ENCODE measurements at regions not wholly inside any gene's neighbourhood (a gene's known extent, or its start where the extent isn't known, plus 50 kb on each side); places are given as distances from the start of the nearest gene placed in this dataset.

DNA sequence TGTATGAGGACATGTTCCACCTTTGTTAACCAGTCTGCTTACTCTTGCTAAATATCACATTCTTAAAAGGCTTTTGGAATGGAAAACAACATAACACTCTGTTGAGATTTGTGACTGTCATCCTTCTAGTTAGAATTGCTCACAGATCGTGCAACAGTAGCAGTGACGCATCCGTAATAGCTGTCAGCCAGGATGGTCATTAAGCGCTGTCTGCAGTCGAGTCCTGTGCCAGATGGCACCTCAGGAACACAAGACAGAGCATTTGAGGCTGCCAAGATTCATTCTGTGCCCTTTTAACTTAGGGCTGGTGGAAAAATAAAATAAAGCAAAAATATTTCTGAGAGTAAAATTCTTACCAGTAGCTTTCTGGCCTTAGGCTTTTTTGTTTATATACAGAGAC lies 348.6 kb downstream of the ANKRD7 start:
- DNase-seq (ENCODE audit: low read depth in 2 of 2): no peak

DNA sequence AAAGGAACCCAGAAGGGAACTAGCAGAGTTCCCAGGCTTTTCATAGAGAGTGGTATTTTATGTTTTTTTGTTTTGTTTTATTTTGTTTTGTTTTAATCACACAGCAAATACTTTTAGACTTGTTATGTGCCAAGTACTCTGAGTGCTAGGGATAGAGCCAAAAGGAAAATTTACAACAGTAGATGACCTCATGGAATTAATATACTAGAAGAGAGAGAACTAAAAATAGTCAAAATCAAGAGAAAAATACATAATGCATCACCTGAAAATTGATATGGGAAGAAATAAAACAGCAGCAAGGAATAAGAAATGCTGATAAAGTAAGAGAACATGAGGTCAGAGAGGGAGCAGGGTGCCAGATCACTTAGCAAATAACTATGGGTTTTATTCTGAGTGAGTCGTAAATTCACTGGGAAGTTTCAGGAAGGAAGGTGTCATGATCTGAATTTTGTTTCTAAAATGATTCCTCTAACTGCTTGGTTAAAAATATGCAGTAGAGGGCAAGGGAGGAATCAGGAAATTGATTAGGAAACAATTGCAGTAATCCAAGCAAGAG lies 351.0 kb downstream of the ANKRD7 start:
- no peak for DNase-seq (ENCODE audit: low read depth in 2 of 2)

DNA sequence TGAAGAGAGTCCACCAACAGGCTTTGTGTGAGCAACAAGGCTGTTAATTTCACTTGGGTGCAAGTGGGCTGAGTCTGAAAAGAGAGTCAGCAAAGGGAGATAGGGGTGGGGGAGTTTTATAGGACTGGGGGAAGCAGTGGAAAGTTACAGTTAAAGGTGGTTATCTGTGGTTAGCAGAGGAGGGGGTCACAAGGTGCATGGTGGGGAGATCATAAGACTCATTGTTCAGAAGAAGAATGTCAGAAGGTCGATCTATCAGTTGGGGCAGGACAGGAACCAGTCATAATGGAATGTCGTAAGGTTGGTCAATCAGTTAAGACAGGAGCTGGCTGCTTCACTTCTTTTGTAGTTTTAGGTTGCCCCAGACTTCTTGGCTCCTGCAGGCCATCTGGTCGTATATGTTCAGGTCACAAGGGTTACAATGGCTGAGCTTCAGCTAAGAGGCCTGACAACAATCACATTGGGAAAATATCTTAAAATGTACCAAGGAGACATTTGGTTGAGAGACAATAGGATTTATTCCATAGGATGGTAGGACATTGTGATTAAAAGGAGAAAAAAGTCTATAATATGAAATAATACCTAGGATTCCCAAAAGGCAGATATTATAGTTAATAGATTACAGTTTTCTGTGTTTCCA lies 356.4 kb downstream of the ANKRD7 start:
- no peak for DNase-seq (ENCODE audit: low read depth in 2 of 2)

DNA sequence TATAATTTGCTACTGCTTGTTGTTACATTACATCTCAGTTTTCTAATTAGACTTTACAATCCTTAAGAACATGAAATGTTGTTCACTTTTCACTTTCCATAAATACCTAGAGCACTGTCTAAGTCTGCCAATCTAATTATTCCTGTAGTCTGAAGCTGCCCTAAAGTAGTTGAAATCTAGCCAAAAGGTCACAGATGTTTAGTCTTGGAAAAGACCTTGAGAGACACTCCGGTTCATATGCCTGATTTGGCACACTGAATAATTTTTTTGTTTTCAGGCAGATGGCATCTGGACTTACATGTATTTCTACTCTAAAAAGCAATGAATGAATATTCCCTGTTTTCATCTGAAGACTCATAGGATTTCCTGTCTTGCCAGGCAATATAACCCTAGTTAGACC lies 359.1 kb downstream of the ANKRD7 start:
- DNase-seq (ENCODE audit: low read depth in 2 of 2): no peak

DNA sequence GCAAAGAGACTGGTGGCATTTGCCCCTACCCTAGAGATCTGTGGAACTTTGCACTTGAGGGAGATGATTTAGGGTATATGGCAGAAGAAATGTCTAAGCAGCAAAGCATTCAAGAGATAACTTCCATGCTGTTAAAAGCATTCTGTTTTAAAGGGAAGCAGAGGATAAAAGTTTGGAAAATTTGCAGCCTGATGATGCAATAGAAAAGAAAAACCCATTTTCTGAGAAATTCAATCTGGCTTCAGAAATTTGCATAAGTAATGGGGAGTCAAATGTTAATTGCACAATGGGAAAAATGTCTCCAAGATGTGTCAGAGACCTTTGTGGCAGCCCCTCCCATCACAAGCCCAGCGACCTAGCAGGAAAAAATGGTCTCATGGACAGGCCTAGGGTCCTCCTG lies 361.7 kb downstream of the ANKRD7 start:
- DNase-seq (ENCODE audit: low read depth in 2 of 2): no peak

DNA sequence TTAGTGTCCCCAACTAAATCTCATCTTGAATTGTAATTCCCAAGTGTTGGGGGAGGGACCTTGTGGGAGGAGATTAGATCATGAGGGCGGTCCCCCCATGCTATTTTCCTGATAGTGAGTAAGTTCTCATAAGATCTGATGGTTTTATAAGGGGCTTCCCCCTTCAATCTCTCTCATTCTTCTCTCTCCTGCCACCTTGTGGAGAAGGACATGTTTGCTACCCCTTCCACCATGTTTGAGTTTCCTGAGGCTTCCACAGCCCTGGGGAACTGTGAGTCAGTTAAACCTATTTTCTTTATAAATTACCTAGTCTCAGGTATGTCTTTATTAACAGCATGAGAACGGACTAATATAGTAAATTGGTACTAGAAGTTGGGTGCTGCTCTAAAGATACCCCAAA lies 365.6 kb downstream of the ANKRD7 start:
- DNase-seq (ENCODE audit: low read depth in 2 of 2): no peak

DNA sequence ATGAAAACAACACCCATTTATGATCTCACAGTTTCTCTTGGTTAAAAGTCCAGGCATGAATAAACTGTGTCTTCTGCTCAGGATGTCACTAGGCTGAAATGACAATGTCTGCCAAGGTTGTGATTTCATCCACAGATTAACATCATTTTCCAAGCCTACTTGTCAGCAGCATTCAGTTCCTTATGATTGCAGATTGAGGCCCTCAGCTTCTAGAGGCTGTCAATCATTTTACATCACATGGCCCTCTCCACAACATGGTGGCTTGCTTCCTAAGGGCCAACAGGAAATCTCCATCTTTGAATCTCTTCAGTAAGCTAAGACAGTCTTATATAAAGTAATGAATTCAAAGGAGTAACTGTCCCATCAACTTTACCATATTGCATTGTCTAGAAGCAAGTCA lies 377.6 kb downstream of the ANKRD7 start:
- no peak for DNase-seq (ENCODE audit: low read depth in 2 of 2)

DNA sequence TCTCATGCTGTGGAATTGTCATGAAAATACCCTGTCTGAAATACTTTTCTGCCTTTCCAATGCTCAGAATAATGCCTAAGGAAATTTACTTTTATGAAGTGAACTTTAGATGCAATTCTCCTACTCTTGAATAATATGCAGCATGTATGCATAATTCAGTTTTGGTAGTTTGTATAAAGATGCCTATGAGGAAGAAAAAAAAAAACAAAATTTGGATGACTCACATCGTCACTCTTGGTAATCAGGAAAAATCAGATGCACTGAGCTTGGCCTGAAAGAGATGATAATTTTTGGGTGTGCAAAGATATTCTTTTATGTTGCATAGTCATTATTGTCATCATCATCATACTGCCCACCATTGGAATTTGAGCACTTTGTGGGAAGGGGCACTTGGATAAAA lies 382.1 kb downstream of the ANKRD7 start:
- no peak for DNase-seq (ENCODE audit: low read depth in 2 of 2)

DNA sequence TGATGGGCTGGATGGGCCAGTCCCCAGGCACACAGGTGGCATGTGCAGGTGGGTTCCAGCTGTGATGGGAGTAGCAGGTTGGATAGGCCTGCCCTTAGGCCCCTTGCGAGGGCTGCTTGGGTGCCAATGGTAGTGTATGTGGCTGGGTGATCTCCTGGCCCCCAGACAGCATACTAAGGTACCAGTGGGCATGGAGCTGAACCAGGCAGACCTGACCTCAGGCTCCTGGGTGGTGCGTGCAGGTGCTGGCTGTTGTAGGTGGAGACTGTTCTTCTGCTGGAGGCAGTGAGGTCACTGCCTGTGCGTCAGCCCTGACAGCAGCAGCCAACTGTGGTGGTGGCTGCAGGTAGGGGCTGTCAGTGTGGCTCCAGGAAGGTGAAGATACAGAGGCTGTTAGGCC lies 384.7 kb downstream of the ANKRD7 start:
- no peak for DNase-seq (ENCODE audit: low read depth in 2 of 2)

DNA sequence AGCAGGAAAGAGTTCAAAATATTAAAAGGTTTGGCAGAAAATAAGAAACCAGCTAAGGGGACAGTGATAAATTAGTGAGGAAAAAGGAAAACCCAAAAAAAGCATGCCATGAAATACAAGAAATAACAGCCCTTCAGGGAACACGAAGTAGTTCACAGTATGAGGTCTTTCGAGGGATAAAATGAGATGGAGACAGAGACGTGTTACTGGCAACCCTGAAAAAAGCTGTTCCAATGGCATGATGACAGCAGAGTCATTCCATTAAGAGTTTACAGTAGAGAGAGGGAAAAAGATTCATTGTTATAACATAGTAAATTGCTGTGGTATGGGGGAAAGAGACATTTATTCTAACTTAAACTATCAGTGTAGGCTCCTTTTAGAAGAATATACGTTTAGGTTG lies 391.2 kb downstream of the ANKRD7 start:
- no peak for DNase-seq (ENCODE audit: low read depth in 2 of 2)

DNA sequence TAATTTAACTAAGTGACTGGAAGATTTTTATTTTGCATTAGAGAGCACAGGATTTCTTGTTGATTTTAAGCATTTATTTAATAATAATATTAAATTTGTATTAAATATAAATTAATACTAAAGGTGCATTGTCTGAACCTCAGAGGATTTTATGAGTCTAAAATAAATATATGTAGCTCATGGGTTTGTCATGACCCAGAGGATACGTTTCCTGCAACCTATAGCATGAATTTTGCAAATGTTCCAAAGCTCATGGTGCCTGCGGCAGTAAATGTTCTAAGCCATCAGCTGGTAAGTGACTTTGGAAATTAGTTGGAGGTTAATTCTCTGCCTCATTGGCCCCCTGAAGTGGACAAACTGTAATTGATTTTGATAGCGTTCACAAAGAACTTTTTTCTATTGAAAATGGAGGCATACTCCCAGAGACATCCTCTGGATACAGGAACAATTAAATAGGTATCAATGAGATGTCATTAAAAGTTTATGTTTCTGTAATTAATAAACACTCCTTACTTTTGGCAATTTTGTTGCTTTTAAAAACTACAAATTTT lies 397.4 kb downstream of the ANKRD7 start:
- no peak for DNase-seq (ENCODE audit: low read depth in 2 of 2)

DNA sequence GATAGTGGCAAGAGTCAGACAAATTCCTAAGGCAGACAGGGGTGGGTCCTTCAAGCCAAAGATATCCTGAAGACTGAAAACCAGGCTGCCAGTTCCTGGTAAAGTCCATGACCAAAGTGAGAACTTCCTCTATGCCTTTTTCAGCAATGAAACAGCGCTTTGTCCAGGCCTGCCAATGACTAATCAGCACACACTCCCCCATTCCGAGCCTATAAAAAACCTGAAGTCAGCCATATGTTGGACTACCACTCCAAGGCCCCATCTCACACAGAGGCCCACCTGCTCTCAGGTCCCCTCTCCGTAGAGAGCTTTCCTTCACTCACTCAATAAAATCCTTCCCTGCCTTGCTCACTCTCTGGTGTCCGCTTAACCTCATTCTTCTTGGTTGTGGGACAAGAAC lies 402.2 kb downstream of the ANKRD7 start:
- DNase-seq (ENCODE audit: low read depth in 2 of 2): no peak

DNA sequence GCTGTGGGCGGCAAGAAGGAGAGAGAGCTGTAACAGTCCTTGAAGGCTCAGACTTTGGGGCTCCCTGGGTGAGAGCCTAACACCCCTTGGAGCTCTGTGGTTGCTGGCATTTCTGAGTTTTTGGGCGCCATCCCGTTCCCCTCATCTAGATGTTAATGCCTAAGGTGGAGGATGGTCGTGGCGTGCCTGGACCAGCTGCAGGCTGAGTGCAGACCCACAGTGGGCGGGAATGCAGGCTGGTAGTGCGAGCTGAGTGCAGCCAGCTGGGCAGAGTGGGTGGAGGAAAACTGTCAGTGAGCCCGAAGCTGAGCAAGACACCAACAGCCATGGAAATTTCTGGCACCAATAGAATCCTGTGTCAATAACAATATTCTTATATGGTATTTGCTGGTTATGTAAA lies 403.0 kb downstream of the ANKRD7 start:
- DNase-seq (ENCODE audit: low read depth in 2 of 2): no peak

DNA sequence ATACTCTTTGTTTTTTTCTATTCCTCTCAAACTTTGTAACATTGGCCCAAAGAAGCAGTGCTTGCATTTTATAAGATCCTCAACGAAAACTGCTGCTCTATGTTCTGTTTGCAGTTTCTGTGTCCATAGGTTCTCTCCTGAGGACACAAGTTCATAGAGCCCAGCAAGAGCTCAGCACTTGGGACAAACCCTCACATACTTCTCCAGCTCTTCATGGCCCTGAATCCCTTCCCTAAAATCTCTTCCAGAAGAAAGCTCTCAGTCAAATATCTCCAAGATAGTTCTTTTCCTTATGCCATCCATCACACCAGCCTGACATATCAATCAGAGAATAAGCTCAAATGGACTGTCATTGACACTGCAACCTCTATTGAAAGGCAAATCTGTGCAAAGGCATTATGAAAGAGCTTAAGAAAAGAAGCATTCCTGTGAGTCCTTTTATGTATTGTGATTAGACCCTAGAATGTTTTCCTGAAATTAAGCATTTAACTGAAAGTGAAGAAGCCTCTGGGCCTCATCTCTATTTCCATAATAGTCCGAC lies 405.5 kb downstream of the ANKRD7 start:
- no peak for DNase-seq (ENCODE audit: low read depth in 2 of 2)

DNA sequence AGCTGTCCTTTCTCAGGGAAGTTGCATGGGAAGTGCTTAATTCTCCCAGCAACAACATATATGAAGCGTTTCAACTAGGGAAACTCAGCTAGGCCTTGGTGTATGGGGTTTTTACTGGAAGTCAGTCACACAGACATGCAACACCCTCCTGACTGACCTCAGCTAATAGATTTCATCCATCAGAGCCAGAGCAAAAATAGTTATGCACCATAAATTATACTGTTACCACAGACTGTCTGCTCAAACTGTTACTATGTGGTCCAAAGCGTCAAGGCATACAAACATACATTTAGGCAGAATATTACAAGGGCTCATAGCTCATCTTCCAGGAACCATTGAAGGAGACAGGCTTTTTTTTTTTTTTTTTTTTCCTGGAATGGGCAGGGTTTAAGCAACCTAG lies 417.9 kb downstream of the ANKRD7 start:
- DNase-seq (ENCODE audit: low read depth in 2 of 2): no peak

DNA sequence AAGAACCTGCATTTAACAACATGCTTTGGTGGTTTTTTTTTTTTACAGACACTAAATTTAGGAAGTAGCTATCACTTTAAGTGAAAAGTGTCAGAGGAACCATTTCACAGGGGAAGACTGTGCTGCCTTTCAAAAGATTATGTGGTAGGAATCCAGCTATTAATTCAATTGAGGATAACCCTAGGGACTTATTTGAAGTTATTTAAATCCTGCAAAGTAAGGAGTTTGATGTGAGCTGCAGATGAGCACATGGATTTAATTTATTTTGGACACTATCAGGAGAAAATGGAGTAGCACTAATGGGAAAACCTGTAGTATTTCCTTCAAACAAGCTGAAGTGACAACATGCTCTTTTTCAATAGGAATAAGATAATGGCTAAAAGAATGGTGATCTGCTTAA lies 419.8 kb downstream of the ANKRD7 start:
- DNase-seq (ENCODE audit: low read depth in 2 of 2): no peak

DNA sequence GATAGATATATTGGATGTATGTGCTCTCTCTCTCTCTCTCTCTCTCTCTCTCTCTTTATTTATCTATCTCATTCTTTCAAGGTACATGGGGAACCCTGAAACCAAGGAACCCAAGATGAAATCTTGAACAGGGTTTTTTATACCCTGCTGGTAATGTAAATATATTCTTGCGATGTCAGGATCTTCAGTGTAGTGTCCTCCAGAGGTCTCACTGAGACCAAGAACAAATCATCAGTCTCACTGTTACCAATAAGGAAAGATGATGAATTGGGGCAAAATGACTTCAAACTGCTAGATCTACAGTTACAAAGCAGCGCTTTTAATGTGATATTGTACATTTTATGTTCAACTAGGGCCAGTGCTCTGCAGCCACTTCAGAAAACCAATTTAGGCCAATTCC lies 423.5 kb downstream of the ANKRD7 start:
- DNase-seq (ENCODE audit: low read depth in 2 of 2): no peak

DNA sequence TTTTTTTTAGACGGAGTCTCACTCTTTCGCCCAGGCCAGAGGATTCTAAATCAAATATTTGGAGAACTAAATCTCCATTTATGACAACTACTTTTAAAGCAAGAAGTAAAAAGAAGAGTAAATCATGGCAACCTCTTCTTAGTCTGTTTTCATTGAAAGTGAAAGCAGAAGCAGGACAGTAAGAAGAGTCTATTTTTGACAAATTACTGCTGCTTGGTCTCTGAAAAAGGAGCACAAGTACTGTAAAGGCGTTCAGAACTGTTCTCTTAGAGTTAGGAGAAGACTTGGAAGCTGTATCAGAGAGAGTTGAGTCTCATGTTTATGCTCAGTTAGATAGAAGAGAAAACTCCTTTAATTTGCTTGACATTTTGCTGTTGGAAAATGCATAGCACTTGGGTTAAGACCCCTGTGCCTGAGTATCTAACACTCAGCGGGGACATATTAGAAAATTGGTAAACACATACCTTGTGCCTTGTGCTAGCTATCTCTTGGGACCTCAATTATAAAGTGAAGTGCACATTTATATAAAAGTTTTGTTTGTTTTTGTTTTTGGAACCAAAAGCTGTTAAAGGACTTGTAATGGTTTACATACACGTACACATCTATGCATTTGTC lies 433.0 kb downstream of the ANKRD7 start:
- DNase-seq (ENCODE audit: low read depth in 2 of 2): no peak

DNA sequence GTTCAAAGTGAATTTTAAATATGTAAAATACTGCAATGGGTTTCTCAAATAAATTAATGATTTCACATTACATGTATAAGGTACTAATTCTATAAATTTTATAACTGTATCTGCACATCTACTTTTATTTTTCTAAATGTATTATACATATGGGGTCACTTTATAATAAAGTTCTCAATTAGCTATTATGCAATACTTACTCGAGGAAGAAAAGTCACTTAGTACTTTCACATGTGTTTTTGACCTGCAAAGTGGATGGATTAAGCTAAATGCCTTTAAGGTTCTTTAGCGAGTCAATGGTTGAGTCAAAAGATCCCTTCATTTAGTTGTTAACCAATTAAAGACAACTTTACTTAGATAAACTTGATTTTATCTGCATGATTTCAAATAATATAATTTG lies 437.8 kb downstream of the ANKRD7 start:
- no peak for DNase-seq (ENCODE audit: low read depth in 2 of 2)

DNA sequence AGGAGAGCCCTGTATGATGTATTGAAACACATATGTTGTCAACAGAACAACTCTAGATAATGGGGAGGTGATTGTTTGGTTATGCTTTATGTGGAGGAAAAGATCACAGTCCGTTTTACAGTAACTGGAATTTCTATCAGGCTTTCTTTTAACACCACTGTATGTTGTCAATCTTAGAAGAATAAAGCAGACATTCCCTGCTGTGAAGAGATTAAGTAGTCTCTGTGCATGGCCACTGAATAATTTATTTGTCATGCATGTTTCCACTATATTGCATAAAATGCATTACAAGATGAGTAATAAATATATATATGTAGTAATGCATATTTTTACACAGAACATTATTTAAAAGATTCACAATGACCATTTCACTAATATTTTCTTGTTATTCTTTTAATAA lies 440.0 kb downstream of the ANKRD7 start:
- DNase-seq (ENCODE audit: low read depth in 2 of 2): no peak

DNA sequence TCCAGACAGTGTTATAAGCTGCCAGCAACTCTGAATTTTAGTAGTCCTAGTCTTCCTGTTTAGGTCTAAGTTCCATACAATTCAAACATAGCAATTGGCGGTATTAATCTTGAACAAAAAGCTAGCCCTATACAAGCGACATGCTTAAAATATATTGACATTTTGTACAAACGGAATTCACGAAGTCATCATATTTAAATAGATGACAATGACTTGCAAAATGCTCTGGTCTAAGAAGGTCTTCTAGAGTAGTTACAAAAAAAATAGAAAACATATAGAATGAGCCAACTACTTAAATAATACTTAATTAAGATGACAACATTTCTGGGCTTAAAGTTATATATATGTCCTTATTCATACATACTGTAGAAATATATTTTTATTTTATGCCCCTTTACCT lies 446.6 kb downstream of the ANKRD7 start:
- DNase-seq (ENCODE audit: low read depth in 2 of 2): no peak

DNA sequence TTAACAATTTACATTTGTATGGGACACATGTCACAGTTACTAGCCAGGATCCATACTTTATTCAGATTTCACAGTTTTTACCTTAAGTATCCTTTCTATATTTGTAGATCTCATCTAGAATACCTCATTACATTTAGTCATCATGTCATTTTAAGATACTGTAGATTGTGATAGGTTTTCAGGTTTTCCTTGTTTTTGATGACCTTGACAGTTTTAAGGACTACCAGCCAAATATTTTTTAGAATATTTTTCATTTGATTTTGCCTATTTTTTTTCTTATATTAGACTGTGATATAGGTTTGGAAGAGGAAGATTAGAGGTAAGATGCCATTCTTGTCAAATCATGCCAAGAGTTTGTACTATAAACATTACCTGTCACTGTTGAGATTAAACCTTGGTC lies 460.3 kb downstream of the ANKRD7 start:
- DNase-seq (ENCODE audit: low read depth in 2 of 2): no peak

DNA sequence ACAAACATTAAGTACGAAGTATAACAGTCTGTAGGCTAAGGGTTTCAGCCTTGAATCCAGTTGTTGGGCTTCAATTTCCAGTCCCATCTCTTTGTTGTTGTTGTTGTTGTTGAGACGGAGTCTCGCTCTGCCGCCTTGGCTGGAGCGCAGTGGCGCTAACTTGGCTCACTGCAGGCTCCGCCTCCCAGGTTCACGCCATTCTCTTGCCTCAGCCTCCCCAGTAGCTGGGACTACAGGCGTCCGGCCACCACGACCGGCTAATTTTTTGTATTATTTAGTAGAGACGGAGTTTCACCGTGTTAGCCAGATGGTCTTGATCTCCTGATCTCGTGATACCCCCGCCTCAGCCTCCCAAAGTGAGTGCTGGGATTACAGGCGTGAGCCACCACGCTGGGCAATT lies 464.9 kb downstream of the ANKRD7 start:
- DNase-seq (ENCODE audit: low read depth in 2 of 2): no peak

Data from stimulated activated CD4-positive, alpha-beta T cell treated with anti-CD3 and anti-CD28 coated beads, Interleukin-12 subunit alpha, Interleukin-12 subunit beta, amount 100 ng/mL, for 24 hours (primary cell).